GM06990 (cell line): ENCODE measurements at regions not wholly inside any gene's neighbourhood (a gene's known extent, or its start where the extent isn't known, plus 50 kb on each side); places are given as distances from the start of the nearest gene placed in this dataset.

Experiments
- DNase-seq: peaks from one replicate; pipeline ENCODE4 v3.0.0-alpha.2; 2011; ENCODE audit not compliant: insufficient read length; ENCODE audit errors: extremely low read depth
- H3K27me3 ChIP-seq: replicated peaks from 2 replicates; pipeline ENCODE4 v1.6.0; 2011; ENCODE audit warnings: low read length; ENCODE audit not compliant: control insufficient read depth, insufficient read depth
- H3K36me3 ChIP-seq: 2 replicates; pipeline ENCODE4 v1.5.1; 2011; ENCODE audit warnings: low read length; ENCODE audit not compliant: control insufficient read depth, insufficient read depth
- H3K4me3 ChIP-seq: replicated peaks from 2 replicates; pipeline ENCODE4 v1.5.1; 2011; ENCODE audit warnings: low read depth, mild to moderate bottlenecking, control low read depth, low read length
- TF ChIP-seq, protein P1 (sequence below): IDR thresholded peaks from 2 replicates; pipeline ENCODE4 v1.5.1; 2011; ENCODE audit warnings: low read length, control low read depth, mild to moderate bottlenecking, inconsistent platforms; ENCODE audit not compliant: insufficient read depth, poor library complexity, severe bottlenecking

DNA sequence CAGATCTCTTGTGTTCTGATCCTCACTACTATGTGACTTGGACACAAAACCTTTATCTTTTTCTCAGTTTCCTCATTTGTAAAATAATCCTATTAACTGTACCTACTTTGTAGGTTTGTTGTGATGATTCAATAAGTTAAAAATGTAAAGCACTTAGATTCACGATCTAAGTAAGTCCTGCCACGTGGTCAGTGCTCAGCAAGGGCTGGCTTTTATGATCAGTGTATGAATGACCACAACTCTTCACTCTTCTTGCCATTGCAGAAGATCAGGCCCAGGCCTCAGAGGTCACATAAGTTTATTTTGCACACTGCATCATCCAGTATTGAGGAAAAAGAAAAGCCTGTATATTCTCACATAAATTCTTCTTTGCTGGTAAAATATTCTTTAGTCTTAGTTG, 1192.5 kb upstream of the ACVR2A start:
- no peaks in the 10 kb centered on the region for H3K36me3 ChIP-seq
- H3K27me3 ChIP-seq, result no peaks in the 10 kb centered on the region
- H3K4me3 ChIP-seq, result no peak overlapping the region
- no peak for DNase-seq
- TF ChIP-seq, protein P1, sequence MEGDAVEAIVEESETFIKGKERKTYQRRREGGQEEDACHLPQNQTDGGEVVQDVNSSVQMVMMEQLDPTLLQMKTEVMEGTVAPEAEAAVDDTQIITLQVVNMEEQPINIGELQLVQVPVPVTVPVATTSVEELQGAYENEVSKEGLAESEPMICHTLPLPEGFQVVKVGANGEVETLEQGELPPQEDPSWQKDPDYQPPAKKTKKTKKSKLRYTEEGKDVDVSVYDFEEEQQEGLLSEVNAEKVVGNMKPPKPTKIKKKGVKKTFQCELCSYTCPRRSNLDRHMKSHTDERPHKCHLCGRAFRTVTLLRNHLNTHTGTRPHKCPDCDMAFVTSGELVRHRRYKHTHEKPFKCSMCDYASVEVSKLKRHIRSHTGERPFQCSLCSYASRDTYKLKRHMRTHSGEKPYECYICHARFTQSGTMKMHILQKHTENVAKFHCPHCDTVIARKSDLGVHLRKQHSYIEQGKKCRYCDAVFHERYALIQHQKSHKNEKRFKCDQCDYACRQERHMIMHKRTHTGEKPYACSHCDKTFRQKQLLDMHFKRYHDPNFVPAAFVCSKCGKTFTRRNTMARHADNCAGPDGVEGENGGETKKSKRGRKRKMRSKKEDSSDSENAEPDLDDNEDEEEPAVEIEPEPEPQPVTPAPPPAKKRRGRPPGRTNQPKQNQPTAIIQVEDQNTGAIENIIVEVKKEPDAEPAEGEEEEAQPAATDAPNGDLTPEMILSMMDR, result no peak

DNA sequence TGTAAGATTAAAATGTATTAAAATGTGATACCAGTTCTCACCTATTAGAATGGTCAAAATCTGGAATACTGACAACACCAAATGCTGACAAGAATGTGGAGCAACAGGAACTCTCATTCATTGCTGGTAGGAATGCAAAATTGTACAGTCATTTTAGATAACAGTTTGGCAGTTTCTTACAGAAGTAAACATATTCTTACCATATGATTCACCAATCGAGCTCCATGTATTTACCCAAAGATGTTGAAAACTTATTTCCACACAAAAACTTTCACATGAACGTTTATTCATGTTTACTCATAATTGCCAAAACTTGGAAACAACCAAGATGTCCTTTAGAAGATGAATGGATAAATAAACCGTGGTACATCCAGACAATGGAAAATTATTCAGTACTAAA, 1193.5 kb upstream of the ACVR2A start:
- H3K4me3 ChIP-seq, result no peak overlapping the region
- H3K36me3 ChIP-seq, result no peaks in the 10 kb centered on the region
- TF ChIP-seq, protein P1, result no peak
- no peaks in the 10 kb centered on the region for H3K27me3 ChIP-seq
- no peak for DNase-seq

GRCh38 chr2:146642066-146642465, 1202.8 kb upstream of the ACVR2A start:
- Histone ChIP-seq H3K27me3 (no peaks in the 10 kb centered on the region), H3K36me3 (no peaks in the 10 kb centered on the region), H3K4me3 (no peak overlapping the region)
- TF ChIP-seq, protein P1, result no peak
- no peak for DNase-seq

GRCh38 chr2:146634230-146635097, 1210.4 kb upstream of the ACVR2A start:
- H3K4me3 ChIP-seq, result no peak overlapping the region
- no peaks in the 10 kb centered on the region for H3K27me3 ChIP-seq
- DNase-seq, result no peak
- TF ChIP-seq, protein P1, result no peak
- H3K36me3 ChIP-seq, result no peaks in the 10 kb centered on the region

DNA sequence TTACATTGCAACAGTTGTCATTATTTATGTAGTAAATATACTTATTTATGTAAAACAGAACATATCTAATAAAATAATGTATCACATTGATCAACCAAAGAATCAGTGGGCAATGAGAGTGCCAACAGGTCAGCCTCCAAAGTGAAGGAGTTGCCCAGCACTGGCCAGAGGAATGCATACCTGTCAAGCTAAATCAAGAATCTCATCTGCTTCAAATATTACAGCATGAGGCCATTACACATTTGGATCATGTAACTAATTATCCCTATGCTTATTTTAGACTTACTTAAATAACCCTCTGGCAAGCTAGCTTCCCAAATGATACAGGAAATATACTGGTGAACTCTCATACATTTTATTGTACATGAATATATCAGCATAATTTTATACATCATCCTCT, 1211.7 kb upstream of the ACVR2A start:
- Histone ChIP-seq H3K27me3 (no peaks in the 10 kb centered on the region), H3K36me3 (no peaks in the 10 kb centered on the region), H3K4me3 (no peak overlapping the region)
- no peak for DNase-seq
- TF ChIP-seq, protein P1, result no peak
